Common myeloid progenitor, CD34-positive (primary cell): ENCODE measurements at regions not wholly inside any gene's neighbourhood (a gene's known extent, or its start where the extent isn't known, plus 50 kb on each side); places are given as distances from the start of the nearest gene placed in this dataset.
A peak's percentile ranks its signal among the peaks of the same experiment; 100 is the strongest.

ENCODE experiments used
- CTCF ChIA-PET: fragments of 350-600 bp; sonication (Branson Sonifier 250); formaldehyde crosslinking; loops from one replicate; lab custom pipeline; 2021; ENCODE audit warnings: antibody characterized with exemption; lab: Charles Lee
- POLR2A ChIA-PET: fragments of 350-600 bp; sonication (Branson Sonifier 250); formaldehyde crosslinking; loops from one replicate; lab custom pipeline; 2021; ENCODE audit warnings: antibody characterized with exemption; lab: Charles Lee
- DNase-seq, 3 donors: peaks; one replicate each; pipeline versions ENCODE4 v3.0.0 to v3.0.0-alpha.2; 2013
- H3K27ac ChIP-seq, 2 experiments: 1 replicate in 1 of 2; 2 replicates in 1 of 2; pipeline ENCODE4 v1.7.0; 2013; ENCODE audit warnings: inconsistent platforms in 2 of 2, low read length in 2 of 2, mild to moderate bottlenecking in 2 of 2, low read depth in 1 of 2, moderate library complexity in 1 of 2; ENCODE audit not compliant: severe bottlenecking in 2 of 2, insufficient read depth in 1 of 2, poor library complexity in 1 of 2
- H3K27me3 ChIP-seq, 5 experiments: replicated peaks in 2 of 5; 1 replicate in 3 of 5; 2 replicates in 2 of 5; pipeline versions ENCODE4 v1.6.1 to v1.7.0; 2013; ENCODE audit warnings: low read length in 4 of 5, mild to moderate bottlenecking in 2 of 5, moderate library complexity in 2 of 5, inconsistent platforms in 1 of 5; ENCODE audit not compliant: insufficient read depth in 5 of 5, control insufficient read depth in 4 of 5
- H3K36me3 ChIP-seq, 4 experiments: 1 replicate in 2 of 4; 2 replicates in 2 of 4; pipeline versions ENCODE4 v1.6.1 to v1.7.0; 2013; ENCODE audit warnings: low read length in 3 of 4, control low read depth in 1 of 4, mild to moderate bottlenecking in 1 of 4; ENCODE audit not compliant: control insufficient read depth in 4 of 4, insufficient read depth in 4 of 4
- H3K4me1 ChIP-seq, 4 experiments: 1 replicate in 3 of 4; 2 replicates in 1 of 4; pipeline versions ENCODE4 v1.6.1 to v1.7.1; 2013; ENCODE audit warnings: low read length in 3 of 4, mild to moderate bottlenecking in 3 of 4, control low read depth in 1 of 4, inconsistent platforms in 1 of 4, moderate library complexity in 1 of 4; ENCODE audit not compliant: control insufficient read depth in 4 of 4, insufficient read depth in 4 of 4; ENCODE audit errors: control extremely low read depth in 1 of 4
- H3K4me3 ChIP-seq, 7 experiments: 1 replicate in 4 of 7; 2 replicates in 3 of 7; pipeline versions ENCODE4 v1.5.1 to v1.7.0; 2013; ENCODE audit warnings: mild to moderate bottlenecking in 7 of 7, low read length in 6 of 7, moderate library complexity in 6 of 7, inconsistent platforms in 2 of 7, low read depth in 2 of 7, control low read depth in 1 of 7; ENCODE audit not compliant: insufficient read depth in 4 of 7, control insufficient read depth in 1 of 7; ENCODE audit errors: extremely low read depth in 1 of 7
- H3K9me3 ChIP-seq, 5 experiments: 1 replicate in 4 of 5; 2 replicates in 1 of 5; pipeline versions ENCODE4 v1.6.1 to v1.7.1; 2013; ENCODE audit warnings: low read length in 4 of 5, mild to moderate bottlenecking in 2 of 5, inconsistent platforms in 1 of 5, low read depth in 1 of 5, moderate library complexity in 1 of 5; ENCODE audit not compliant: control insufficient read depth in 4 of 5, insufficient read depth in 2 of 5; ENCODE audit errors: control extremely low read depth in 1 of 5
- WGBS: methylation state at CpG from one replicate; pipeline ENCODE4 v1.1.5; 2013; ENCODE audit not compliant: insufficient coverage; 5-methylcytosine and 5-hydroxymethylcytosine counted together

DNA sequence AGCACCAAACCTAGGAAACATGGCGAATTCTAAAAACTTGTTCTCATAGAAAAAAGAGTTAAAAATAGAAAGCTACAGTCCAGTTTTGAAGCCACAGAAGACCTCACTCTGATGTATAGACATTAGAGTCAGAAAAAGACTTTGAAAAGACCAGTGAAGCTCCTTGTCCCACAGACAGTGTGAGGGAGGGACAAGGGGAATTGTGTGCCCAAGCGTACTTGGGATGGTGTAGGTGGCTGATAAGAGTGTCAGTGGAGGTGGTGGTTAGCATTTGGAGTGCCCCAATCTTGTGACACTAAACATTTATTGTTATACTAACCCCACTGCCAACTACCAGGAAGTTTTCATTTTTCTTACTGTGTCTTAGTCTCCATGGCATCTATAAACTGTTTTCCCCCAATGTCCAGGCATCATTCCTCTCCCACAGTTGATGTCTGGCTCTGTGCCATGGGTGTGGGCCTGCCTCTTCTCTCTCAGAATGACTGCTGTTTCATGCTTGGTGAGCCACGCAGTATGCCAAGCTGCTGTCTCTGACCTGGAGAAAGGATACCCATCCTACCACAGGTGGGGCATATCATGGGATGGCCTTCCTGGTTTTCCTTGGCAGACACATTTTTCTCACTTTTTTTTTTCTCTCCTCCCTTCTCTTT is 161.4 kb downstream of the RPIA start:
- Histone ChIP-seq H3K4me1 (peaks cover 0 to 14% (median 10%) of the 10 kb centered on the region in 4 experiments), H3K36me3 (no peaks in the 10 kb centered on the region), H3K4me3 (no peak overlapping the region), H3K27ac (no peak overlapping the region), H3K27me3 (no peaks in the 10 kb centered on the region), H3K9me3 (no peaks in the 10 kb centered on the region)
- POLR2A ChIA-PET: no interaction called here
- DNase-seq: peak in 2 of 3 donors; percentile 58 to 63
- WGBS: 100% methylated on average over 2 of the region's 3 CpGs
- CTCF ChIA-PET: interaction anchor here (1.5 to 2.1 kb wide), 2 partner anchors 15 to 21 kb away, joined by 6 to 8 read pairs; no protein-coding TSS in a partner anchor

DNA sequence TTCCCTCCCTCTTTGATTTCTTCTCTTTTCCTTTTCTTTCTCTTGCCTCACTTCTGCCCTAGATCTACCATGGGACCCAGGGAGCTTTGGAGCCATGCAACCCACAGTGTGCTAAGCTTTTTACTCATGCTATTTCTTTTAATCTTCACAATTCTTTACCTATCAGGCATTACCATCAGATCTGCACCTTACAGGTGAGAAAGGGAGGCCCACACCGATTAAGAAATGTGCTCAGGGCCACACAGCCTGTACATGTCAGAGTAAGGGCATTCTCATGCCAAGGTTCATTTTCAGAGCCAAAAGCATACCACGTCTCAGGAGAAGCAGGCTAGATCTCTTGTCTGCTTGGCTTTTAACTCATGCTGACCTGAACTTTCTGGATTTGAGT is 161.9 kb downstream of the RPIA start:
- H3K4me3 ChIP-seq: no peak overlapping the region
- H3K27ac ChIP-seq: no peak overlapping the region
- peaks cover 0 to 19% (median 15%) of the 10 kb centered on the region in 4 experiments for H3K4me1 ChIP-seq
- H3K27me3 ChIP-seq: no peaks in the 10 kb centered on the region
- H3K36me3 ChIP-seq: no peaks in the 10 kb centered on the region
- ChIA-PET CTCF (interaction anchor here (1.5 to 2.1 kb wide), 2 partner anchors 16 to 22 kb away, joined by 6 to 8 read pairs; no protein-coding TSS in a partner anchor), POLR2A (no interaction called here)
- WGBS: 100% methylated on average over 2 of the region's 2 CpGs
- no peaks in the 10 kb centered on the region for H3K9me3 ChIP-seq
- DNase-seq: no peak

GRCh38 chr2:88854528-88854927 is 163.1 kb downstream of the RPIA start:
- Histone ChIP-seq H3K4me3 (no peak overlapping the region), H3K36me3 (no peaks in the 10 kb centered on the region), H3K27ac (no peak overlapping the region), H3K4me1 (peaks cover 2 to 27% (median 19%) of the 10 kb centered on the region in 4 experiments), H3K27me3 (no peaks in the 10 kb centered on the region), H3K9me3 (no peaks in the 10 kb centered on the region)
- ChIA-PET CTCF (interaction anchor here (6.6 kb wide), 1 partner anchor 23 kb away, joined by 41 read pairs; no protein-coding TSS in a partner anchor), POLR2A (no interaction called here)
- WGBS: 86% methylated on average over 1 of the region's 2 CpGs
- DNase-seq: no peak

DNA sequence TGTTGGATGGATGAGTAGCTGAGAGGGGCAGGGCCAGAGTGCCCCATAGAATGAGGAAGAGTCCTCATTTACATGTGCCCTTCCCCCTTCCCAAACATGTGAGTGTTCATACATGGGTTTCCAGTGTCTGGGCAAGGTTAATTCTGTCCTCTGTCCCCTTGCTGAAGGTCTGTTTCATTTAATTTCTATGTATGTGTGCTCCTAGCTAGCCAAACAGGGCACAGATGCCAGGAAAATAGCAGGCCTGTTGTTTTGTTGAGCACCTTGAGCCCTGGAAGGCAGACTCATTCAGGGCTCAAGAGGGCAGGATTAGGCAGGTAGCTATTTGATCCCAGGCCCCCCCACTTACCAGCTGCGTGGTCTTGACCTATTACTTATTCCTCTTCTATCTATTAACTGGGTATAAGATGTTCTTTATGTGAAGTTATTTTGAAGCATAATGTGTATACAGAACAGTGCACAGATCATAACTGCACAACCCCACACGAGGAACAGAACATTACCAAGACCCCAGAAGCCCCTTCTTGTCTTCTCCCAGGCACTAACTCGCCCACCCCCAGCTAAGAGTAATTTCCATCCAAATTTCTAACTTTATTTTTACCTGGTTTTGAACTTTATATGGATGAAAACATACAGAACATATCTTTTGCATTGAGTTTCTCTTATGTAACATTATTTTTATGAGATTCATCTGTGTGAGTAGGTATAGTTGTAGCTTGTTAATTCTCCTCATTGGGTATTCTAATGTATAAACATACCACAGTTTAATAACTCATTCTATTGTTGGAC is 164.3 kb downstream of the RPIA start:
- Histone ChIP-seq H3K27ac (no peak overlapping the region), H3K27me3 (no peaks in the 10 kb centered on the region), H3K4me1 (peaks cover 2 to 27% (median 19%) of the 10 kb centered on the region in 4 experiments), H3K4me3 (no peak overlapping the region), H3K36me3 (no peaks in the 10 kb centered on the region), H3K9me3 (no peaks in the 10 kb centered on the region)
- ChIA-PET CTCF (interaction anchor here (0.8 to 6.6 kb wide), 2 partner anchors 21 to 24 kb away, joined by 3 to 41 read pairs; no protein-coding TSS in a partner anchor), POLR2A (no interaction called here)
- WGBS: no CpG with 5 or more reads among the region's 3 CpGs
- DNase-seq: no peak

DNA sequence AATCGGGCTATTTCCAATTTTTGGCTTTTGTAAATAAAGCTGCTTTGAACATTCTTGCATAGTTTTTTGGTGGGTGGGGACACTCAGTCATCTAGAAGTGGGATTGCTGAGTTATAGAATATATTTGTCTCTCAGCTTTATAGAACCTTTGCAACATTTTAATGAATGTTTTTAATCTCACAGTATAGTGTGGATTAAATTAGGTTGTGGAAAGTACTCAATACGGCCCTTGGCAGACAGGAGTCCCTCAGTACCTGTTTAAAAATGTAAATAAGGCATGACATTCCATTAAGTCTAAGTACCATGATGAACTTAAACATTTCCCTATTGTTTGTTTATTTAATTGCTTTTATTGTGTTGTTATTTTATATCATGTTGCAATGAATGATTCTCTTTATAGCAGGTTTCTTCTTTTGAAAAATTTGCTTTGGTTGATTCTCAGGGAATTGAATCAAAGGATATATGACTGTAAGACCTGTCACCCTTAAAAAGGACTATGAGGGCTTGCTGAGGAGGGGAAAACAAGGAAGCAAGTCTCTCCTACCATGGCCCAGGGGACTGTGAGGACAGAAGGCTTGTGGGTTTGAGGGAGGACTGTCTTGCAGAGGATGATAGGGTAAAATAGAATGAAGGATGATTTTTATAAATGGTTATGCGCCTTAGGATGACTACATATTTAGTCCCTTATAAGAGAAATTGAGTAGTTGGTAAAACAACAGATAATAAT is 165.1 kb downstream of the RPIA start:
- H3K9me3 ChIP-seq: no peaks in the 10 kb centered on the region
- WGBS: no CpG with 5 or more reads among the region's 3 CpGs
- DNase-seq: no peak
- ChIA-PET POLR2A (no interaction called here), CTCF (interaction anchor here (0.8 to 6.6 kb wide), 3 partner anchors 8 to 25 kb away, joined by 3 to 41 read pairs (median 5); no protein-coding TSS in a partner anchor)
- H3K4me3 ChIP-seq: no peak overlapping the region
- no peak overlapping the region for H3K27ac ChIP-seq
- no peaks in the 10 kb centered on the region for H3K36me3 ChIP-seq
- no peaks in the 10 kb centered on the region for H3K27me3 ChIP-seq
- peaks cover 2 to 27% (median 19%) of the 10 kb centered on the region in 4 experiments for H3K4me1 ChIP-seq

DNA sequence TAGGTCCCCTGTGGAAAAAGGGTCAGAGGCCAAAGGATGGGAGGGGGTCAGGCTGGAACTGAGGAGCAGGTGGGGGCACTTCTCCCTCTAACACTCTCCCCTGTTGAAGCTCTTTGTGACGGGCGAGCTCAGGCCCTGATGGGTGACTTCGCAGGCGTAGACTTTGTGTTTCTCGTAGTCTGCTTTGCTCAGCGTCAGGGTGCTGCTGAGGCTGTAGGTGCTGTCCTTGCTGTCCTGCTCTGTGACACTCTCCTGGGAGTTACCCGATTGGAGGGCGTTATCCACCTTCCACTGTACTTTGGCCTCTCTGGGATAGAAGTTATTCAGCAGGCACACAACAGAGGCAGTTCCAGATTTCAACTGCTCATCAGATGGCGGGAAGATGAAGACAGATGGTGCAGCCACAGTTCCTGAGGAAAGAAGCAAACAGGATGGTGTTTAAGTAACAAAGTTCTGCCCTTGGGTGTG is 165.8 kb downstream of the RPIA start:
- ChIA-PET CTCF (interaction anchor here (0.6 to 6.6 kb wide), 5 partner anchors 8 to 118 kb away, joined by 3 to 41 read pairs (median 4); no protein-coding TSS in a partner anchor), POLR2A (no interaction called here)
- H3K9me3 ChIP-seq: no peaks in the 10 kb centered on the region
- DNase-seq: no peak
- H3K4me3 ChIP-seq: no peak overlapping the region
- H3K4me1 ChIP-seq: peaks cover 2 to 27% (median 17%) of the 10 kb centered on the region in 4 experiments
- H3K27me3 ChIP-seq: no peaks in the 10 kb centered on the region
- no peaks in the 10 kb centered on the region for H3K36me3 ChIP-seq
- H3K27ac ChIP-seq: no peak overlapping the region
- 87% methylated on average over 9 of the region's 9 CpGs for WGBS
